Transverse colon (tissue), 4 donors: ENCODE measurements at regions not wholly inside any gene's neighbourhood (a gene's known extent, or its start where the extent isn't known, plus 50 kb on each side); places are given as distances from the start of the nearest gene placed in this dataset.

Experiments
- POLR2A ChIP-seq: fragments of 450-650 bp; IDR thresholded peaks from one replicate; pipeline ENCODE4 v1.6.1; 2016; ENCODE audit warnings: antibody characterized with exemption, mild to moderate bottlenecking, moderate library complexity
- POLR2AphosphoS5 ChIP-seq, 3 donors: sonication (generic); formaldehyde crosslinking; IDR thresholded peaks; one replicate each; pipeline ENCODE4 v1.6.1; 2016; ENCODE audit warnings: antibody characterized with exemption in 3 of 3
- TF ChIP-seq, protein P1 (sequence below), 5 experiments: fragments of 200-600 bp in 3 of 5; fragments of 450-650 bp in 2 of 5; sonication (generic) in 3 of 5; IDR thresholded peaks; 1 replicate in 2 of 5; 2 replicates in 3 of 5; pipeline ENCODE4 v1.5.1; 2016 to 2017; ENCODE audit warnings: antibody characterized with exemption in 5 of 5, inconsistent platforms in 3 of 5, mild to moderate bottlenecking in 2 of 5, moderate library complexity in 1 of 5

DNA sequence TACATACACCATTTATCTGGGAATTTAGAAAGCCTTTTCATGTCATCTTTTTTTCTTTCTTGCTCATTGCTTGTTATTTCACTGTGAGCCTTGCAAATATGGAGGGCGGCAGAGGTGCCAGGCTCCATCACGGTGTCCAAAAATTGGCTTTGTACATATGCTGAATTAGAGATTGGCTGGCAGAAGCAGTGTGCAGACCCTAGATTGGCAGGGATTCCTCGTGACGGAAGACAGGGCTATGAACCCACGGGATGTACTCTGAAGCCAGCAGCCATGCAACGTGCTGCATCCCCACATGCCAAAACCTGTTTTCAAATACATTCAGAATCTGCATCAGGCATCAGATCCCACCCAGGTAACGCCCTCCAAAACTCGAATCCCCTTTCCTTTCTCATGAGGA is 142.8 kb downstream of the ZIC5 start:
- no peak for TF ChIP-seq POLR2A
- TF ChIP-seq, protein P1, sequence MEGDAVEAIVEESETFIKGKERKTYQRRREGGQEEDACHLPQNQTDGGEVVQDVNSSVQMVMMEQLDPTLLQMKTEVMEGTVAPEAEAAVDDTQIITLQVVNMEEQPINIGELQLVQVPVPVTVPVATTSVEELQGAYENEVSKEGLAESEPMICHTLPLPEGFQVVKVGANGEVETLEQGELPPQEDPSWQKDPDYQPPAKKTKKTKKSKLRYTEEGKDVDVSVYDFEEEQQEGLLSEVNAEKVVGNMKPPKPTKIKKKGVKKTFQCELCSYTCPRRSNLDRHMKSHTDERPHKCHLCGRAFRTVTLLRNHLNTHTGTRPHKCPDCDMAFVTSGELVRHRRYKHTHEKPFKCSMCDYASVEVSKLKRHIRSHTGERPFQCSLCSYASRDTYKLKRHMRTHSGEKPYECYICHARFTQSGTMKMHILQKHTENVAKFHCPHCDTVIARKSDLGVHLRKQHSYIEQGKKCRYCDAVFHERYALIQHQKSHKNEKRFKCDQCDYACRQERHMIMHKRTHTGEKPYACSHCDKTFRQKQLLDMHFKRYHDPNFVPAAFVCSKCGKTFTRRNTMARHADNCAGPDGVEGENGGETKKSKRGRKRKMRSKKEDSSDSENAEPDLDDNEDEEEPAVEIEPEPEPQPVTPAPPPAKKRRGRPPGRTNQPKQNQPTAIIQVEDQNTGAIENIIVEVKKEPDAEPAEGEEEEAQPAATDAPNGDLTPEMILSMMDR (IDR thresholded peaks at IDR 0.05), result no peak
- TF ChIP-seq POLR2AphosphoS5 (IDR thresholded peaks at IDR 0.05), result no peak
